ENCODE measurements at regions not wholly inside any gene's neighbourhood (a gene's known extent, or its start where the extent isn't known, plus 50 kb on each side); places are given as distances from the start of the nearest gene placed in this dataset.

DNA sequence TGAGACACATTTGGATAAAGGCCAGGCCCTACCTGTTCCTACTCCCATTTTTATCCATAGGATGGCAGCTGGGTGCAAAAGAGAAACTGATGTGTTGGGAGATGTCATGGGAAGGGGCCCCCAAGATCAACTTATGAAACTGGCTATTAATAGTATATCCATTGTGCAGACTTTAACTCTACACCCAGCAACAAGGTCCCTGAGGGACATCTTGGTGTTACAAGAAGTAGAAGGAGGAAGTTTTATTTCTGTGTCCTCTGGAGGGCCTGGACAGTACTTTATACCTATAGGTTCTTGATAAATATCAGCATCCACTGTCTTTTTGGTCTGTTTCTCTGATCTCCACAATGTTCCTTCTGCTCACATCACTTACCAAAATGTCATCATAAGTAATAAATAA is 84.6 kb downstream of the BTG1 start:
- TF ChIP-seq, protein P1, sequence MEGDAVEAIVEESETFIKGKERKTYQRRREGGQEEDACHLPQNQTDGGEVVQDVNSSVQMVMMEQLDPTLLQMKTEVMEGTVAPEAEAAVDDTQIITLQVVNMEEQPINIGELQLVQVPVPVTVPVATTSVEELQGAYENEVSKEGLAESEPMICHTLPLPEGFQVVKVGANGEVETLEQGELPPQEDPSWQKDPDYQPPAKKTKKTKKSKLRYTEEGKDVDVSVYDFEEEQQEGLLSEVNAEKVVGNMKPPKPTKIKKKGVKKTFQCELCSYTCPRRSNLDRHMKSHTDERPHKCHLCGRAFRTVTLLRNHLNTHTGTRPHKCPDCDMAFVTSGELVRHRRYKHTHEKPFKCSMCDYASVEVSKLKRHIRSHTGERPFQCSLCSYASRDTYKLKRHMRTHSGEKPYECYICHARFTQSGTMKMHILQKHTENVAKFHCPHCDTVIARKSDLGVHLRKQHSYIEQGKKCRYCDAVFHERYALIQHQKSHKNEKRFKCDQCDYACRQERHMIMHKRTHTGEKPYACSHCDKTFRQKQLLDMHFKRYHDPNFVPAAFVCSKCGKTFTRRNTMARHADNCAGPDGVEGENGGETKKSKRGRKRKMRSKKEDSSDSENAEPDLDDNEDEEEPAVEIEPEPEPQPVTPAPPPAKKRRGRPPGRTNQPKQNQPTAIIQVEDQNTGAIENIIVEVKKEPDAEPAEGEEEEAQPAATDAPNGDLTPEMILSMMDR (IDR thresholded peaks at IDR 0.05), result no peak
- TF ChIP-seq POLR2A (IDR thresholded peaks at IDR 0.05), result no peak

All from uterus (tissue), 2 donors.